HCT116 (cell line): ENCODE measurements at regions not wholly inside any gene's neighbourhood (a gene's known extent, or its start where the extent isn't known, plus 50 kb on each side); places are given as distances from the start of the nearest gene placed in this dataset.

ENCODE experiments used
- ATAC-seq: fragments of 200-7000 bp; cut with Tn5 transposase; 2 replicates; pipeline ENCODE4 v1.9.1; 2020; ENCODE audit warnings: mild to moderate bottlenecking, moderate library complexity
- BruUV-seq: library from RNA; stranded (reverse); fragments of 400-500 nt; replicated peaks from 2 replicates; lab custom pipeline; 2021; lab: Mats Ljungman, UMichigan
- CTCF ChIA-PET: fragments of 300-600 bp; sonication (Branson Sonifier 250); formaldehyde crosslinking; loops from one replicate; lab custom pipeline; 2021; ENCODE audit warnings: antibody characterized with exemption; lab: Charles Lee
- POLR2A ChIA-PET: fragments of 300-600, 350-600 bp; sonication (Branson Sonifier 250); formaldehyde crosslinking; loops from one replicate; lab custom pipeline; 2021; ENCODE audit warnings: antibody characterized with exemption; lab: Charles Lee
- RAD21 ChIA-PET, 2 experiments: fragments of 300-600 bp; sonication (Branson Sonifier 250); formaldehyde crosslinking; loops; one replicate each; lab custom pipeline; 2023; ENCODE audit warnings: low total read pairs in 2 of 2; ENCODE audit not compliant: uncharacterized antibody in 2 of 2, unreplicated experiment in 2 of 2, low non-redundant PET in 1 of 2; lab: Charles Lee
- DNase-seq: peaks from one replicate; pipeline ENCODE4 v3.0.0-alpha.2; 2010; ENCODE audit warnings: low read depth, low spot score
- H2AFZ ChIP-seq: fragments of 200-600 bp; shearing (Covaris generic), sonication (generic); 2 replicates; pipeline ENCODE4 v1.6.1; 2017; ENCODE audit warnings: low read depth, mixed run types, mixed read lengths, antibody characterized with exemption, low read length; ENCODE audit not compliant: poor library complexity, severe bottlenecking
- H3K27ac ChIP-seq: 2 replicates; pipeline ENCODE4 v1.5.1; 2012; ENCODE audit warnings: low read depth, low read length
- H3K27me3 ChIP-seq: fragments of 200-600 bp; sonication (generic); 2 replicates; pipeline ENCODE4 v1.6.1; 2016; ENCODE audit warnings: mixed run types, low read length, mixed read lengths; ENCODE audit not compliant: insufficient read depth
- H3K36me3 ChIP-seq, 2 experiments: fragments of 200-500 bp in 1 of 2; fragments of 200-600 bp in 1 of 2; sonication (Bioruptor generic) in 1 of 2; sonication (generic) in 1 of 2; 2 replicates each; pipeline versions ENCODE4 v1.5.1 to v1.6.1; 2014 to 2016; ENCODE audit warnings: low read length in 2 of 2, inconsistent platforms in 1 of 2, mixed read lengths in 1 of 2, mixed run types in 1 of 2; ENCODE audit not compliant: insufficient read depth in 2 of 2, control insufficient read depth in 1 of 2
- H3K4me1 ChIP-seq, 2 experiments: fragments of 200-600 bp in 1 of 2; sonication (generic) in 1 of 2; 2 replicates each; pipeline versions ENCODE4 v1.5.1 to v1.6.1; 2012 to 2017; ENCODE audit warnings: low read length in 2 of 2, inconsistent platforms in 1 of 2, mild to moderate bottlenecking in 1 of 2, mixed read lengths in 1 of 2, mixed run types in 1 of 2, moderate library complexity in 1 of 2; ENCODE audit not compliant: insufficient read depth in 2 of 2, control insufficient read depth in 1 of 2
- H3K4me2 ChIP-seq: fragments of 200-600 bp; sonication (generic); 2 replicates; pipeline ENCODE4 v1.6.1; 2017; ENCODE audit warnings: mixed run types, low read length, mixed read lengths
- H3K4me3 ChIP-seq, 2 experiments: fragments of 200-600 bp in 1 of 2; sonication (generic) in 1 of 2; replicated peaks in 1 of 2; 2 replicates each; pipeline ENCODE4 v1.5.1; 2011 to 2016; ENCODE audit warnings: low read length in 2 of 2, control low read depth in 1 of 2, low read depth in 1 of 2, mild to moderate bottlenecking in 1 of 2, mixed read lengths in 1 of 2, mixed run types in 1 of 2
- H3K79me2 ChIP-seq: fragments of 200-600 bp; sonication (generic); 2 replicates; pipeline ENCODE4 v1.6.1; 2017; ENCODE audit warnings: mild to moderate bottlenecking, mixed run types, low read length, moderate library complexity, mixed read lengths; ENCODE audit not compliant: insufficient read depth
- H3K9ac ChIP-seq: fragments of 200-600 bp; sonication (generic); 2 replicates; pipeline ENCODE4 v1.6.1; 2016; ENCODE audit warnings: low read length, mixed read lengths
- H3K9me2 ChIP-seq: fragments of 200-600 bp; sonication (generic), shearing (Covaris generic); 2 replicates; pipeline ENCODE4 v1.6.1; 2017; ENCODE audit warnings: mixed run types, mild to moderate bottlenecking, moderate library complexity; ENCODE audit not compliant: insufficient read depth
- H3K9me3 ChIP-seq, 2 experiments: fragments of 200-500 bp in 1 of 2; fragments of 200-600 bp in 1 of 2; sonication (Bioruptor generic) in 1 of 2; sonication (generic) in 1 of 2; 2 replicates each; pipeline ENCODE4 v1.6.1; 2014 to 2017; ENCODE audit warnings: low read length in 2 of 2, mixed read lengths in 2 of 2, inconsistent platforms in 1 of 2, low read depth in 1 of 2, mild to moderate bottlenecking in 1 of 2, mixed run types in 1 of 2, moderate library complexity in 1 of 2; ENCODE audit not compliant: control insufficient read depth in 1 of 2, insufficient read depth in 1 of 2
- H4K20me1 ChIP-seq: fragments of 200-600 bp; sonication (generic), shearing (Covaris generic); 2 replicates; pipeline ENCODE4 v1.6.1; 2017; ENCODE audit warnings: mixed run types, mild to moderate bottlenecking, moderate library complexity; ENCODE audit not compliant: insufficient read depth
- CBX3 ChIP-seq: IDR thresholded peaks from 2 replicates; pipeline ENCODE4 v1.6.1; 2012; ENCODE audit warnings: low read depth
- CEBPB ChIP-seq: IDR thresholded peaks from 2 replicates; pipeline ENCODE4 v1.6.1; 2012; ENCODE audit warnings: low read depth
- EZH2phosphoT487 ChIP-seq: fragments of 200-600 bp; IDR thresholded peaks from 2 replicates; pipeline ENCODE4 v1.6.1; 2018; ENCODE audit warnings: antibody characterized with exemption, borderline replicate concordance
- POLR2AphosphoS5 ChIP-seq: IDR thresholded peaks from 2 replicates; pipeline ENCODE4 v1.6.1; 2011; ENCODE audit warnings: mild to moderate bottlenecking, low read depth, low read length, moderate library complexity
- SIN3A ChIP-seq: IDR thresholded peaks from 2 replicates; pipeline ENCODE4 v1.6.1; 2012; ENCODE audit warnings: low read depth
- SP1 ChIP-seq: IDR thresholded peaks from 2 replicates; pipeline ENCODE4 v1.6.1; 2012; ENCODE audit warnings: low read depth
- intact Hi-C: fragments of 100-400 bp; cut with micrococcal nuclease; formaldehyde crosslinking; loops from 2 replicates; pipeline ENCODE4 v1.10.0; 2022
- TF ChIP-seq, protein P1 (sequence below), 3 experiments: fragments of 200-600 bp in 1 of 3; sonication (generic) in 1 of 3; IDR thresholded peaks in 2 of 3; conservative IDR thresholded peaks in 1 of 3; 2 replicates each; pipeline ENCODE4 v1.5.1; 2012 to 2017; ENCODE audit warnings: low read depth in 2 of 3, low read length in 2 of 3, antibody characterized with exemption in 1 of 3, borderline replicate concordance in 1 of 3, control low read depth in 1 of 3, mild to moderate bottlenecking in 1 of 3, mixed read lengths in 1 of 3, mixed run types in 1 of 3, moderate library complexity in 1 of 3; ENCODE audit not compliant: insufficient read depth in 1 of 3
- TF ChIP-seq, protein P2 (sequence below): IDR thresholded peaks from 2 replicates; pipeline ENCODE4 v1.6.1; 2012
- TF ChIP-seq, protein P3 (sequence below): IDR thresholded peaks from 2 replicates; pipeline ENCODE4 v1.6.1; 2012

DNA sequence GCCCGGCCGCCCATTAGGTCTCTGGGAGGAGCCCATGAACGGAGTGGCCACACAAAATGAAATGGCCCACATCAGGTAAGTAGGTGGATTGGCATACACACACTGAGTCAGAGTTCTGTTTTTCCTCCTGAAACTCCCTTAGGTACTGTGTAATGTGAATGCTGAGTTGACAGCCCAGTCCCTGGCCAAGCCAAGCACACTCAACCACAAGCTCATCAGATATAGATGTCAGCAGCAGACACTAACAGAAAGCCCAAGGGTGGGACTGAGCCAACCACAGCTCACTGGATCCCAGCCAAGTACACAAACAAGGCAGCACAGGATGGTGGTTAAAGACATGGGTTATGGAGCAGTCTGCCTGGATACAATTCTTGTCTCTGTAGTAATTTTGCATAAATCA is 403.4 kb downstream of the GJA1 start:
- Histone ChIP-seq H2AFZ (no peak overlapping the region), H3K36me3 (no peaks in the 10 kb centered on the region), H3K4me1 (no peaks in the 10 kb centered on the region), H4K20me1 (no peaks in the 10 kb centered on the region), H3K4me3 (no peak overlapping the region), H3K27ac (no peak overlapping the region)
- no peak for ATAC-seq
- POLR2A ChIA-PET: no interaction called here
- TF ChIP-seq EZH2phosphoT487: no peak
- no peak for TF ChIP-seq POLR2AphosphoS5
- TF ChIP-seq, protein P1, sequence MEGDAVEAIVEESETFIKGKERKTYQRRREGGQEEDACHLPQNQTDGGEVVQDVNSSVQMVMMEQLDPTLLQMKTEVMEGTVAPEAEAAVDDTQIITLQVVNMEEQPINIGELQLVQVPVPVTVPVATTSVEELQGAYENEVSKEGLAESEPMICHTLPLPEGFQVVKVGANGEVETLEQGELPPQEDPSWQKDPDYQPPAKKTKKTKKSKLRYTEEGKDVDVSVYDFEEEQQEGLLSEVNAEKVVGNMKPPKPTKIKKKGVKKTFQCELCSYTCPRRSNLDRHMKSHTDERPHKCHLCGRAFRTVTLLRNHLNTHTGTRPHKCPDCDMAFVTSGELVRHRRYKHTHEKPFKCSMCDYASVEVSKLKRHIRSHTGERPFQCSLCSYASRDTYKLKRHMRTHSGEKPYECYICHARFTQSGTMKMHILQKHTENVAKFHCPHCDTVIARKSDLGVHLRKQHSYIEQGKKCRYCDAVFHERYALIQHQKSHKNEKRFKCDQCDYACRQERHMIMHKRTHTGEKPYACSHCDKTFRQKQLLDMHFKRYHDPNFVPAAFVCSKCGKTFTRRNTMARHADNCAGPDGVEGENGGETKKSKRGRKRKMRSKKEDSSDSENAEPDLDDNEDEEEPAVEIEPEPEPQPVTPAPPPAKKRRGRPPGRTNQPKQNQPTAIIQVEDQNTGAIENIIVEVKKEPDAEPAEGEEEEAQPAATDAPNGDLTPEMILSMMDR (IDR thresholded peaks at IDR 0.05 in 2 of 3, conservative IDR thresholded peaks at IDR 0.05 in 1 of 3; ENCODE audit: borderline replicate concordance in 1 of 3, insufficient read depth in 1 of 3, low read depth in 2 of 3, low read length in 2 of 3): no peak
- TF ChIP-seq SIN3A: no peak
- TF ChIP-seq, protein P2, sequence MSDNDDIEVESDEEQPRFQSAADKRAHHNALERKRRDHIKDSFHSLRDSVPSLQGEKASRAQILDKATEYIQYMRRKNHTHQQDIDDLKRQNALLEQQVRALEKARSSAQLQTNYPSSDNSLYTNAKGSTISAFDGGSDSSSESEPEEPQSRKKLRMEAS: no peak
- TF ChIP-seq CEBPB: no peak
- TF ChIP-seq SP1: no peak
- no peak for TF ChIP-seq CBX3
- TF ChIP-seq, protein P3, sequence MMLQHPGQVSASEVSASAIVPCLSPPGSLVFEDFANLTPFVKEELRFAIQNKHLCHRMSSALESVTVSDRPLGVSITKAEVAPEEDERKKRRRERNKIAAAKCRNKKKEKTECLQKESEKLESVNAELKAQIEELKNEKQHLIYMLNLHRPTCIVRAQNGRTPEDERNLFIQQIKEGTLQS: no peak
- TF ChIP-seq, all 23 proteins: peak for 0
- ChIA-PET CTCF (interaction anchor here (1.8 kb wide), 1 partner anchor 10 kb away, joined by 5 read pairs; no protein-coding TSS in a partner anchor), RAD21 (no interaction called here)
- H3K4me2 ChIP-seq: no peak overlapping the region
- no peak for DNase-seq
- no peaks in the 10 kb centered on the region for H3K27me3 ChIP-seq
- BruUV-seq: no TSS peak
- no peaks in the 10 kb centered on the region for H3K9me3 ChIP-seq
- H3K79me2 ChIP-seq: no peaks in the 10 kb centered on the region
- no peaks in the 10 kb centered on the region for H3K9me2 ChIP-seq
- intact Hi-C loops: no loop called here
- H3K9ac ChIP-seq: no peak overlapping the region
